ENCODE measurements at regions not wholly inside any gene's neighbourhood (a gene's known extent, or its start where the extent isn't known, plus 50 kb on each side); places are given as distances from the start of the nearest gene placed in this dataset.
"Not testable (repeated sequence)": the region's sequence is repeated elsewhere in the genome, so short reads cannot be mapped to it uniquely, and the experiment has no call there.

GRCh38 chr1:227416156-227416830 is 98.0 kb upstream of the CDC42BPA start:
- no peak for DNase-seq (ENCODE audit: low read depth in 3 of 3)

- no peak for DNase-seq (ENCODE audit: low read depth in 3 of 3)
These were observed 97.0 kb upstream of the CDC42BPA start for GRCh38 chr1:227415115-227415790.

GRCh38 chr1:227411066-227411465 is 92.8 kb upstream of the CDC42BPA start:
- DNase-seq (ENCODE audit: low read depth in 3 of 3): no peak

GRCh38 chr1:227406332-227406731 is 88.0 kb upstream of the CDC42BPA start:
- not testable (repeated sequence) for DNase-seq (ENCODE audit: low read depth in 3 of 3)

- no peak for DNase-seq (ENCODE audit: low read depth in 3 of 3)
These were observed 85.2 kb upstream of the CDC42BPA start for GRCh38 chr1:227403535-227403934.

GRCh38 chr1:227401562-227402342 is 83.5 kb upstream of the CDC42BPA start:
- DNase-seq (ENCODE audit: low read depth in 3 of 3): no peak

- DNase-seq (ENCODE audit: low read depth in 3 of 3): no peak
These were observed 80.9 kb upstream of the CDC42BPA start for GRCh38 chr1:227399152-227399730.

- DNase-seq (ENCODE audit: low read depth in 3 of 3): no peak
These were observed 79.2 kb upstream of the CDC42BPA start for GRCh38 chr1:227397354-227397978.

- no peak for DNase-seq (ENCODE audit: low read depth in 3 of 3)
These were observed 78.5 kb upstream of the CDC42BPA start for GRCh38 chr1:227396539-227397353.

GRCh38 chr1:227395426-227396028 is 77.2 kb upstream of the CDC42BPA start:
- DNase-seq (ENCODE audit: low read depth in 3 of 3): no peak

- DNase-seq (ENCODE audit: low read depth in 3 of 3): no peak
These were observed 74.9 kb upstream of the CDC42BPA start for GRCh38 chr1:227392984-227393764.

GRCh38 chr1:227391879-227392278 is 73.6 kb upstream of the CDC42BPA start:
- DNase-seq (ENCODE audit: low read depth in 3 of 3): no peak

- DNase-seq (ENCODE audit: low read depth in 3 of 3): no peak
These were observed 72.9 kb upstream of the CDC42BPA start for GRCh38 chr1:227391211-227391610.

GRCh38 chr1:227390525-227390924 is 72.2 kb upstream of the CDC42BPA start:
- no peak for DNase-seq (ENCODE audit: low read depth in 3 of 3)

- DNase-seq (ENCODE audit: low read depth in 3 of 3): no peak
These were observed 70.2 kb upstream of the CDC42BPA start for GRCh38 chr1:227388214-227389168.

GRCh38 chr1:227379555-227379892 is 61.2 kb upstream of the CDC42BPA start:
- DNase-seq (ENCODE audit: low read depth in 3 of 3): no peak

- no peak for DNase-seq (ENCODE audit: low read depth in 3 of 3)
These were observed 60.7 kb upstream of the CDC42BPA start for GRCh38 chr1:227378871-227379554.

GRCh38 chr1:227378181-227378580 is 59.9 kb upstream of the CDC42BPA start:
- DNase-seq (ENCODE audit: low read depth in 3 of 3): no peak
